Gastroesophageal sphincter (tissue), 3 donors: ENCODE measurements at regions not wholly inside any gene's neighbourhood (a gene's known extent, or its start where the extent isn't known, plus 50 kb on each side); places are given as distances from the start of the nearest gene placed in this dataset.

ENCODE experiments used
- POLR2A ChIP-seq, 2 donors: fragments of 450-650 bp; IDR thresholded peaks; one replicate each; pipeline ENCODE4 v1.6.1; 2017; ENCODE audit warnings: antibody characterized with exemption in 2 of 2, mild to moderate bottlenecking in 2 of 2, moderate library complexity in 1 of 2
- POLR2AphosphoS5 ChIP-seq: sonication (generic); formaldehyde crosslinking; IDR thresholded peaks from one replicate; pipeline ENCODE4 v1.6.1; 2017; ENCODE audit warnings: antibody characterized with exemption
- TF ChIP-seq, protein P1 (sequence below), 4 experiments: fragments of 200-600 bp in 2 of 4; fragments of 450-650 bp in 2 of 4; sonication (generic) in 1 of 4; IDR thresholded peaks; one replicate each; pipeline ENCODE4 v1.5.1; 2017 to 2019; ENCODE audit warnings: antibody characterized with exemption in 4 of 4, mild to moderate bottlenecking in 2 of 4, moderate library complexity in 2 of 4

DNA sequence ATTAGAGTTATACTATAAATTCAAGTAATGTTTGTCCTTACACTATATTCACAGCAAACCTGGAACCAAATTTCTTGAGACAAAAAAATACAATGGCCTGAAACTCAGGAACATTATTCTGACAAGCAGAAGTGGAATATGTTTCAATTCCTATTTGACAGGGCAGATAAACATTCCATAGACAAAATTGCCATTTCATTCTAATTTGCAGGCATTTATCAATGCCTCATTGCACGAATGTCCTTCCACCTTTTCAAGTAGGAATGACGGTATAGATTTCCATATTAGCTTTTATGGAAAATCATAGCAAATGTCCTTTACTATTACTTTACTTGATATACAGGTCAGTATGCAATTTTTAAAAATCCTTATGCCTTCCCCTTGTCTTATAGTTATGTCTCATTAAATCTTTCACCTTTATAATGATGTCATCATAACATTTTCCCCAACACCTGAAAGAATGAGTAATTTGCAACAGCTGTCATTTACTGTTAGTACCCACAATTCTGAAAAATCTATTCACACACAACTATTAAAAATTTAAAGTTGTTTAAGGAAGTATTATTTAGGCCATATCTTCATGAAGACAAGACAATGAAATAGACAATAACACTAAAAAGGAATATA, 299.7 kb upstream of the SEMA3C start:
- TF ChIP-seq, protein P1, sequence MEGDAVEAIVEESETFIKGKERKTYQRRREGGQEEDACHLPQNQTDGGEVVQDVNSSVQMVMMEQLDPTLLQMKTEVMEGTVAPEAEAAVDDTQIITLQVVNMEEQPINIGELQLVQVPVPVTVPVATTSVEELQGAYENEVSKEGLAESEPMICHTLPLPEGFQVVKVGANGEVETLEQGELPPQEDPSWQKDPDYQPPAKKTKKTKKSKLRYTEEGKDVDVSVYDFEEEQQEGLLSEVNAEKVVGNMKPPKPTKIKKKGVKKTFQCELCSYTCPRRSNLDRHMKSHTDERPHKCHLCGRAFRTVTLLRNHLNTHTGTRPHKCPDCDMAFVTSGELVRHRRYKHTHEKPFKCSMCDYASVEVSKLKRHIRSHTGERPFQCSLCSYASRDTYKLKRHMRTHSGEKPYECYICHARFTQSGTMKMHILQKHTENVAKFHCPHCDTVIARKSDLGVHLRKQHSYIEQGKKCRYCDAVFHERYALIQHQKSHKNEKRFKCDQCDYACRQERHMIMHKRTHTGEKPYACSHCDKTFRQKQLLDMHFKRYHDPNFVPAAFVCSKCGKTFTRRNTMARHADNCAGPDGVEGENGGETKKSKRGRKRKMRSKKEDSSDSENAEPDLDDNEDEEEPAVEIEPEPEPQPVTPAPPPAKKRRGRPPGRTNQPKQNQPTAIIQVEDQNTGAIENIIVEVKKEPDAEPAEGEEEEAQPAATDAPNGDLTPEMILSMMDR (IDR thresholded peaks at IDR 0.05), result no peak
- TF ChIP-seq POLR2A (IDR thresholded peaks at IDR 0.05) (no peak), POLR2AphosphoS5 (no peak)
